Uterus (tissue), 3 donors: ENCODE measurements at regions not wholly inside any gene's neighbourhood (a gene's known extent, or its start where the extent isn't known, plus 50 kb on each side); places are given as distances from the start of the nearest gene placed in this dataset.

Source experiments
- DNase-seq, 2 donors: peaks; one replicate each; pipeline ENCODE4 v3.0.0-alpha.2; 2019 to 2020
- H3K27ac ChIP-seq, 2 donors: fragments of 200-600 bp; sonication (generic); 1 replicate in 1 of 2; 2 replicates in 1 of 2; pipeline ENCODE4 v1.5.1; 2016 to 2018
- H3K27me3 ChIP-seq, 2 donors: fragments of 200-600 bp; sonication (generic); one replicate each; pipeline ENCODE4 v1.5.1; 2018 to 2019; ENCODE audit warnings: control low read depth in 1 of 2
- H3K36me3 ChIP-seq, 2 donors: fragments of 200-600 bp; sonication (generic); one replicate each; pipeline ENCODE4 v1.5.1; 2019; ENCODE audit warnings: control low read depth in 1 of 2
- H3K4me1 ChIP-seq, 2 donors: fragments of 200-600 bp; sonication (generic); one replicate each; pipeline ENCODE4 v1.5.1; 2018 to 2019; ENCODE audit warnings: control low read depth in 1 of 2
- H3K4me3 ChIP-seq, 2 donors: fragments of 200-600 bp; sonication (generic); 1 replicate in 1 of 2; 2 replicates in 1 of 2; pipeline ENCODE4 v1.5.1; 2018 to 2019; ENCODE audit warnings: mild to moderate bottlenecking in 1 of 2
- H3K9me3 ChIP-seq, 2 donors: fragments of 200-600 bp; sonication (generic); one replicate each; pipeline ENCODE4 v1.5.1; 2019; ENCODE audit warnings: control low read depth in 1 of 2
- POLR2A ChIP-seq, 2 donors: fragments of 450-650 bp; IDR thresholded peaks; one replicate each; pipeline ENCODE4 v1.6.1; 2016; ENCODE audit warnings: antibody characterized with exemption in 2 of 2, mild to moderate bottlenecking in 1 of 2, moderate library complexity in 1 of 2
- intact Hi-C: fragments of 100-400 bp; cut with DNase I; formaldehyde crosslinking; loops from one replicate; pipeline ENCODE4 v1.15.1; 2023; ENCODE audit warnings: low total_unique reads
- TF ChIP-seq, protein P1 (sequence below), 4 experiments: fragments of 200-600 bp in 2 of 4; fragments of 450-650 bp in 2 of 4; sonication (generic) in 2 of 4; IDR thresholded peaks; one replicate each; pipeline ENCODE4 v1.5.1; 2016 to 2019; ENCODE audit warnings: antibody characterized with exemption in 4 of 4, mild to moderate bottlenecking in 2 of 4, moderate library complexity in 1 of 4
- donor health status: DM: yes; HTN: yes; CAD: no.

DNA sequence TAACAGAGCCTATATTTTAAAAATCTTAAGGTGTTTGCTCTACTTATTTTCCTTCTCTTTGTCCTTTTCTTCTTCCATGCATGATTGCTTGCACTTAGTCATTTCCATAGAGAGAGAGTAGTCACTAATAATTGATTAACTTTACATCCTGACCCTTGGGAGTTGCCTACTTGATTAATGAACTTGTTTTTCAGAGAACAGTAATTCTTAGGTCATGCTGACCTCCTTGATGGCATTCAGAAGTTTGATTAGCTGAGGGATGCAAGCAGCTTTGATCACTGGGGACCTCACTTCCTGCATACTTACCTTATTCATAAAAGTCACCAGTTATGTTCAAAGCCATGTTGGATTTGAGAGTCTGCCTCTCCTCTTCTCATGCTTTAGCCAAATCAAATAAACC, 715.6 kb upstream of the ID4 start:
- no peaks in the 10 kb centered on the region for H3K4me1 ChIP-seq
- H3K9me3 ChIP-seq, result no peaks in the 10 kb centered on the region
- intact Hi-C loops, result no loop called here
- no peak for DNase-seq
- H3K36me3 ChIP-seq, result no peaks in the 10 kb centered on the region
- H3K27ac ChIP-seq, result no peak overlapping the region
- TF ChIP-seq, protein P1, sequence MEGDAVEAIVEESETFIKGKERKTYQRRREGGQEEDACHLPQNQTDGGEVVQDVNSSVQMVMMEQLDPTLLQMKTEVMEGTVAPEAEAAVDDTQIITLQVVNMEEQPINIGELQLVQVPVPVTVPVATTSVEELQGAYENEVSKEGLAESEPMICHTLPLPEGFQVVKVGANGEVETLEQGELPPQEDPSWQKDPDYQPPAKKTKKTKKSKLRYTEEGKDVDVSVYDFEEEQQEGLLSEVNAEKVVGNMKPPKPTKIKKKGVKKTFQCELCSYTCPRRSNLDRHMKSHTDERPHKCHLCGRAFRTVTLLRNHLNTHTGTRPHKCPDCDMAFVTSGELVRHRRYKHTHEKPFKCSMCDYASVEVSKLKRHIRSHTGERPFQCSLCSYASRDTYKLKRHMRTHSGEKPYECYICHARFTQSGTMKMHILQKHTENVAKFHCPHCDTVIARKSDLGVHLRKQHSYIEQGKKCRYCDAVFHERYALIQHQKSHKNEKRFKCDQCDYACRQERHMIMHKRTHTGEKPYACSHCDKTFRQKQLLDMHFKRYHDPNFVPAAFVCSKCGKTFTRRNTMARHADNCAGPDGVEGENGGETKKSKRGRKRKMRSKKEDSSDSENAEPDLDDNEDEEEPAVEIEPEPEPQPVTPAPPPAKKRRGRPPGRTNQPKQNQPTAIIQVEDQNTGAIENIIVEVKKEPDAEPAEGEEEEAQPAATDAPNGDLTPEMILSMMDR (IDR thresholded peaks at IDR 0.05), result no peak
- TF ChIP-seq POLR2A (IDR thresholded peaks at IDR 0.05), result no peak
- no peaks in the 10 kb centered on the region for H3K27me3 ChIP-seq
- no peak overlapping the region for H3K4me3 ChIP-seq

DNA sequence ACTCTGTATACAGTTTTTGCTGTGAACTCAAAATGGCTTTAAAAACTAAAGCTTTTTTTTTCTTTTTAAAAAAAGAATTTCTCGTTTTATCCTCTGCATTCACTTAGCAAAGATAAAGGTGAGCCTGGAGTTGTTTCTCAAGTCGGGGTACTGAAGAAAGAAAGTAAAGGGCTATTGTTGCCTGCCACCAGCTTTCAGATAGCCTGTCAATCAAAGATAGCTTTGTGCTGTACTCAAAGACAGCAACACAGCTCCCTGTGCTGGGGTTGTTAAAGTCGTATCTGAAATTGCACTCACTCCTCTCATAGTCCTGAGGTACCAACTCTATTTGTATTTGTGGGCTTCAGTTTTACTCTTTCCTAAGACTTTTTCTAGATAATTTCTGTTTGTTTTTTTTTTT, 710.1 kb upstream of the ID4 start:
- intact Hi-C loops, result no loop called here

DNA sequence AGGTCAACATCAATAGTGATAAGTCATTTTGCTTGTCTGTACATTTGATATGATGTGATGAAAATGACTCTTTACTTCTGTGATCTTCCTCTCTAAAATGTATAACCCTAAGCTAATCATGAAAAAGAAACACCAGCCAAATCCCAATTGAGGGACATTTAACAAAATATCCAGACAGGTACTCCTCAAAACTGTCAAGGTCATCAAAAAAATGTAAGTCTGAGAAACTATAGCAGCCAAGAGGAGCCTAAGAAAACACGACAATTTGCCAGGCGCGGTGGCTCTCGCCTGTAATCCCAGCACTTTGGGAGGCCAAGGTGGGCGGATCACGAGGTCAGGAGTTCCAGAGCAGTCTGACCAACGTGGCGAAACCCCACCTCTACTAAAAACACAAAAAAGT, 708.5 kb upstream of the ID4 start:
- intact Hi-C loops, result no loop called here
- no peak for DNase-seq
- Histone ChIP-seq H3K4me1 (no peaks in the 10 kb centered on the region), H3K27me3 (no peaks in the 10 kb centered on the region), H3K36me3 (no peaks in the 10 kb centered on the region), H3K4me3 (no peak overlapping the region), H3K9me3 (no peaks in the 10 kb centered on the region), H3K27ac (no peak overlapping the region)
- TF ChIP-seq POLR2A (IDR thresholded peaks at IDR 0.05), result no peak
- TF ChIP-seq, protein P1 (IDR thresholded peaks at IDR 0.05), result no peak

More for the DNA sequence above, 710.1 kb upstream of the ID4 start:
- Histone ChIP-seq H3K36me3 (no peaks in the 10 kb centered on the region), H3K4me3 (no peak overlapping the region), H3K4me1 (no peaks in the 10 kb centered on the region), H3K27me3 (no peaks in the 10 kb centered on the region), H3K27ac (no peak overlapping the region), H3K9me3 (no peaks in the 10 kb centered on the region)
- DNase-seq, result no peak
- TF ChIP-seq POLR2A (IDR thresholded peaks at IDR 0.05), result no peak
- TF ChIP-seq, protein P1 (IDR thresholded peaks at IDR 0.05), result no peak

DNA sequence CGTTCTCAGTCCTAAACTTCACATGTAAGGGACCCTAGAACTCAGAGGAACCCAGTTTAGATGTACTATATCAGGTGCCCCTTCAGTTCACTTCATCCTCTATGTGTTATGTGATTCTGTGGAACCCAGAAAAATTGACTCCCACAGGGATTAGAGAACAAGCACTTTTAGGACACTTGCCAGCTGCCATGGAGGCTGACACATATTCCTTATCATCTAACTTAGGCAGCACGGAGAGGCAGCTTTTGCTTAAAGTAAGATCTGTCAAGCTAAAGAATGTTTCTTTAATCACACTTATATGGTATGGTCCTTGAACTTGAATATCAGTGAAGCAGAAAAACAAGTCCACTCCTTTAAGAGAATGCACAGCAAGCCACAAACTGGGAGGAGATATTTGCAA, 701.5 kb upstream of the ID4 start:
- DNase-seq, result no peak
- TF ChIP-seq, protein P1 (IDR thresholded peaks at IDR 0.05), result no peak
- no peak for TF ChIP-seq POLR2A (IDR thresholded peaks at IDR 0.05)
- H3K4me1 ChIP-seq, result no peaks in the 10 kb centered on the region
- H3K27me3 ChIP-seq, result no peaks in the 10 kb centered on the region
- H3K36me3 ChIP-seq, result no peaks in the 10 kb centered on the region
- H3K4me3 ChIP-seq, result no peak overlapping the region
- H3K9me3 ChIP-seq, result no peaks in the 10 kb centered on the region
- H3K27ac ChIP-seq, result no peak overlapping the region
- intact Hi-C loops, result no loop called here

DNA sequence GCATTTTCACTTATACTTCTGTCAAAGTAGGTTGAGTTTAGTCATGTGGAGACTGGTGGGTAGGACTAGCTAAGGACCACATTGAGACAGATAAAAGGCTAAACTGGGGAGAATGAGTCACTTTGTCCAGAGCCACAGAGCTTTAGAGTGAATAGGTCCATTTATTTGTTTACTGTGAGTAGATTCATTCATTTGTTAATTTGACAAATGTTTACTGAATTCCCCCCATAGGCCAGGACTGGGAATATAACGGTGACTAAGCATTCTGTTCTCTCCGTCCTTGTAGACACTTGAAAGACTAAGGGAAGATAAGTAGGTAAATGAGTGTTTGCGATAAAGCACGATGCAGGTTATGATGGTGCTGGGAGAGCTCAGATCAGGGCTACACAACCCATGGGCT, 699.7 kb upstream of the ID4 start:
- intact Hi-C loops, result no loop called here
- DNase-seq, result no peak
- Histone ChIP-seq H3K9me3 (no peaks in the 10 kb centered on the region), H3K36me3 (no peaks in the 10 kb centered on the region), H3K27me3 (no peaks in the 10 kb centered on the region), H3K4me1 (no peaks in the 10 kb centered on the region), H3K4me3 (no peak overlapping the region), H3K27ac (no peak overlapping the region)
- TF ChIP-seq, protein P1 (IDR thresholded peaks at IDR 0.05), result no peak
- no peak for TF ChIP-seq POLR2A (IDR thresholded peaks at IDR 0.05)
